UCSD-AML1 (cell line): ENCODE measurements at regions not wholly inside any gene's neighbourhood (a gene's known extent, or its start where the extent isn't known, plus 50 kb on each side); places are given as distances from the start of the nearest gene placed in this dataset.
"Not testable (repeated sequence)": the region's sequence is repeated elsewhere in the genome, so short reads cannot be mapped to it uniquely, and the experiment has no call there.

Experiments
- DNase-seq: peaks from one replicate; lab custom pipeline; 2025; ENCODE audit not compliant: unreplicated experiment; lab: John Stamatoyannopoulos, UW

DNA sequence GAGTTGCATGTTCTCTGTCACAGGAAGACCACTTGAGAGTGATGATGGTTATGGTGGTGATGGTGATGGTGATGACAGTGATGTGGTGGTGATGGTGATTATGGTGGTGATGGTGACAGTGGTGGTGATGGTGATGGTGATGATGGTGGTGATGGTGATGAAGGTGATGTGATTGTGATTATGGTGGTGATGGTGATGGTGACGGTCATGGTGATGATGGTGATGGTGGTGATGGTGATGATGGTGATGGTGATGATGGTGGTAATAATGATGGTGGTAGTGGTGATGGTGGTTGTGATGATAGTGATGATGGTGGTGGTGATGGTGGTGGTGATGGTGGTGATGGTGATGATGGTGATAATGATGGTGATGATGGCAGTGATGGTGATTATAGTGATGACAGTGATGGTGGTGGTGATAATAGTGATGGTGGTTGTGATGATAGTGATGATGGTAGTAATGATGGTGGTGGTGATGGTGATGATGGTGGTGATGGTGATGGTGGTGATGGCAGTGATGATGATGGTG, 93.7 kb downstream of the ASB1 start:
- no peak for DNase-seq

DNA sequence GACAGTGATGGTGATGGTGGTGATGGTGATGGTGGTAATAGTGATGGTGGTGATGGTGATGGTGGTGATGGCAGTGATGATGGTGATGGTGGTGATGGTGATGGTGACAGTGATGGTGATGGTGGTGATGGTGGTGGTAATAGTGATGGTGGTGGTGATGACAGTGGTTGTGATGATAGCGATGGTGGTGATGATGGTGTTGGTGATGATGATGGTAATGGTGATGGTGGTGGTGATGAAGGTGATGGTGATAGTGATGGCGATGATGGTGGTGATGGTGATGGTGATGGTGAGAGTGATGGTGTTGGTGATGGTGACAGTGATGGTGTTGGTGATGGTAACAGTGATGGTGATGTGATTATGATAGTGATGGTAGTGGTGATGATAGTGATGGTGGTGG, 94.3 kb downstream of the ASB1 start:
- no peak for DNase-seq

DNA sequence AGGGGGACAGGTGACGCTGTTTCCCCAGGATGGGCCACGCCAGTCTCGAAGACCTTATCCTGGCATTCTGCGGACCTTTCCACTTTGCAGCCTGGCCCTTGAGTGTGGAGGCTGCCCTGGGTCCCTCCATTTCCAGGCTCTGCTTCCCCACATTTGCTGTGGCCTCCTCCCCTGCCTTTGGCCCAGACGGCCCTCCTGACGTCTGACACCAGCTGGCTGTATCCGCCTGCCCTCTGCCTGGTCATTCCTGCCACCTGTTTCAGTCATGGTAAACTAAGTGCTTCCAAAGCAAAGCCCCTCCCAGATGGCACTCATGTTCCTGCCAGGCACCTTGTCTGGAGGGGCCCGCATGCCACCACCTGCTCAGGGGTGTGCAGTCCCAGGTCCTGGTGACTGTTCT, 95.1 kb downstream of the ASB1 start:
- DNase-seq = no peak

DNA sequence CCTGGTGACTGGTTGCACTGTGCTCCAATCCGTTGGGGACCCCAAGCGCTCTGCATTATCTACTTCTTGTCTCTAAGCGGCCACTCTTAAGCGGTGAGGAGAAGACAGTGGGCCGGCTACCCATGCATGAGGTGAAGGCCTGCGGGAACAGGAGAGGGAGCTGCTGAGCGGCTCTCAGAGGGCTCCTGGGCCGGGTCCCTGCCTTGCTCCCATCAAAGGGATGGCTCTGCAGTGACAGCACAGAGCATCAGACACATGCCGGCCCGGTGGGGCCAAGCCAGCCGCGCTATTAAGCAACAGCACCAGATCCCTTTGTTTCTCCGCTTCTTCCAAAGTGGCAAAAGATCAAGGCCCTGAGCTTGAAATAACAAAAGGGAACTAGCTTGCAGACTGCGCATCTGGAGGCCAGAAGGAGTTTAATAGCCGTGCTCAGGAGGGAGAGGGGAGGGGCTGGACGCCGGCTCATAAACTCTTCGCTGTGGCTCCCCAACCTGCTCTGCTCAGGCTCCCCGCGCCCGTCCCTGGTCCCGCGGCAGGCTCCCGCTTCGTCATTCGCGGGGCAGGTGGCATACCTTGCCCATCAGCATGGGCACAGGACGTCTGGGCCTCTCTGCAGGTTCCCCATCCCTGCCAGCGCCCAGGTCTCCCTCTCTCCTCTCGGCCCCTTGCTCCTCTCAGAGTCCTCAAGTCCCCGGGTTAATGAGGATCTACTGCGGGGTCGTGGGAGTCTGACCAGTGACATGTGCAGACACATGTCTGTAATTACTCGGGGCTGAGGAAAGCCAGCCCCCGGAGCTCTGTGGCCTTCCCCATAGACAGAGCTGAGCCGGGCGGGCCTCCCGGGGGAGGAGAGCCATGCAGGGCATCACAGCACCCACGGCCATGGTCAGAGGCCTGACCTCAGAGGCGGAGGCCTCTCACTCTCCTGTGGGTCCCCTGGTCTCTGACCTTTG, 96.7 kb downstream of the ASB1 start:
- no peak for DNase-seq

GRCh38 chr2:238524426-238524983, 97.8 kb downstream of the ASB1 start:
- DNase-seq = no peak

- no peak for DNase-seq
Observed at GRCh38 chr2:238525990-238526389, 99.3 kb downstream of the ASB1 start.

- DNase-seq = no peak
Observed at GRCh38 chr2:238527565-238527964, 100.8 kb downstream of the ASB1 start.

- no peak for DNase-seq
Observed at GRCh38 chr2:238528953-238529781, 102.4 kb downstream of the ASB1 start.

- not testable (repeated sequence) for DNase-seq
Observed at GRCh38 chr2:238531017-238531645, 104.4 kb downstream of the ASB1 start.

GRCh38 chr2:238543732-238544131, 117.0 kb downstream of the ASB1 start:
- not testable (repeated sequence) for DNase-seq

- DNase-seq = no peak
Observed at GRCh38 chr2:238548902-238549462, 122.3 kb downstream of the ASB1 start.

DNA sequence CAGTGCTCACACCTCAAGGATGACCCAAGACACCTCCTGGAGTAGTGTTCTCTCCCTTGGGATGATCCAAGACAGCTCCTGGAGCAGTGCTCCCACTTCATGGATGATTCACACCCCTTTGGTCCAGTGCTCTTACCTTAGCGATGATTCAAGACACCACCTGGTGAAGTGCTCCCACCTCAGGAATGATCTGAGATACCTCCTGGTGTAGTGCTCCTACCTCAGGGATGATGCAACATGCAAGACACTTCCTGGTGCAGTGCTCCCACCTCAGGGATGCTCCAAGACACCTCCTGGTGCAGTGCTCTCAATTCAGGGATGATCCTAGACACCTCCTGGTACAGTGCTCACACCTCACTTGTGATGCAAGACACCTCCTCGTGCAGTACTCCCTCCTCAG, 123.1 kb downstream of the ASB1 start:
- no peak for DNase-seq

GRCh38 chr2:238551091-238551490, 124.4 kb downstream of the ASB1 start:
- DNase-seq = no peak

DNA sequence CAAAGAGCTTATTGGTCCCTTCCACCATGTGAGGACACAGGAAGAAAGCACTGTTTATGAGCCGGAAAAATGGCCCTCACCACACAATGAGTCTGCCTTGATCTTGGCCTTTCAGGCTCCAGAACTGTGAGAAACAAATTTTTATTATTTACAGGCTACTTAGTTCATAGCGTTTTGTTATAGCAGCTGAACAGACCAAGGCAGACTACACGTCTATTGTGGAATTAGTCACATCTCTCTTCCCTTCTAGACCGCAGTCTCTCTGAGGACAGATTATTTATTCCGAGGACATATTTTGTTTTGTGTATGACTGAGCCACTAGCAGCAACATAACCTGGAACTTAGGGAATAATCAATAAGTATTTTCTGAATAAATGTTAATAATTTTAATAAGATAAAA, 125.5 kb downstream of the ASB1 start:
- no peak for DNase-seq

DNA sequence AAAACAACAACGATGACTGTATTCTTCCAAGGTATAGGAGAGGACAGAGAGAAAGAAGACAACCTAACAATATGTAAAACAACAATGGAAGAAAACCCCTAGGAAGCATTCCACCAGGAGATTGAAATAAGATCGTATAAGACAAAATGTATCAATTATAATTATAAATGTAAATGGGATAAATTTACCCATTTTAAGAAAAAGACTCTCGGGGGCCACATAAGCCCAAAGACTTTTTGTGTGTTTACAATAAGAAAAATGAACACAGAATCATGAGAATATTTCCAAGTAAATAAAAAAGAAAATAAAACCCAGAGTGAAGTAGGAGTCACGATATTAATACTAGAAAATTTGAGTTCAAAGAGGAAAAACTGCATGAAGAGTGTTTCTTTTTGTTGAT, 126.4 kb downstream of the ASB1 start:
- DNase-seq = no peak

- DNase-seq = no peak
Observed at GRCh38 chr2:238554468-238555315, 128.0 kb downstream of the ASB1 start.

DNA sequence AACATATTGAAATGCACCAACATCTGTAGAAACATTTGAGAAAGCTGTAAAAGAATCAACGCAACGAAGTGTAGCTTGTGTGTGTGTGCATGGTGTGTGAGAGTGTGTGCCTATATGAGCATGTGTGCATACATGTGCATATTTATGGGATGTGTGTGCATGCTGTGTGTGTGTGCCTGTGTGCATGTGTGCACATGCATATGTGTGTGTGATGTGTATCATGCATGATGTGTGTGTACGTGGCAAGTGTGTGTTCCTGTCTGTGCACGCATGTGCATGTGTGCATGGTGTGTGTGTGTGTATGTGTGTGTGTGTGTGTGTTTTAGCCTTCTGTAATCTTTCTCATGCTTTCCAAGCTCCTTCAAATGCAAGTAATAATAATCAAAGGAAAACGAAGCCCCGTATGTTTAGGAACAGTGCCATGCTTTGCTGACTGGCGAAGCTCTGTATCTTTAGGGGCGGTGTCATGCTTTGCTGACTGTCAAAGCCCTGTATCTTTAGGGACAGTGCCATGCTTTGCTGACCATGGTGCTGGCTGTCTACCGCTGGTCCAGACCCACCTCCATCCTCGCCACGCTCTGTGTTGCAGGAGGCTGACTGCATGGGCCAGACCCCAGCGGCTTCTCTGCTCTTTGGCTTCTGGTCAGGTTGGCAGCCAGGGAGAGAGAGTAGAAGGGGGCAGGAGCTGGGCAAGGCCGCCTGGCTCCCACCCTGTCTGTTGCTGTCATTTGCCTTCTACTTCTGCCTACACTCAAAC, 129.2 kb downstream of the ASB1 start:
- no peak for DNase-seq

GRCh38 chr2:238557431-238557830, 130.7 kb downstream of the ASB1 start:
- no peak for DNase-seq

- no peak for DNase-seq
Observed at GRCh38 chr2:238557936-238558335, 131.2 kb downstream of the ASB1 start.
